HL-60 (cell line): ENCODE measurements at regions not wholly inside any gene's neighbourhood (a gene's known extent, or its start where the extent isn't known, plus 50 kb on each side); places are given as distances from the start of the nearest gene placed in this dataset.

Source experiments
- GABPA ChIP-seq: IDR thresholded peaks from 2 replicates; pipeline ENCODE4 v1.6.1; 2012; ENCODE audit warnings: low read depth
- POLR2AphosphoS5 ChIP-seq: IDR thresholded peaks from 2 replicates; pipeline ENCODE4 v1.6.1; 2012; ENCODE audit warnings: low read depth
- TF ChIP-seq, protein P1 (sequence below): IDR thresholded peaks from one replicate; pipeline ENCODE4 v1.5.1; 2011; ENCODE audit warnings: low read length, control low read depth, inconsistent platforms; ENCODE audit not compliant: insufficient read depth
- TF ChIP-seq, protein P2 (sequence below): IDR thresholded peaks from 2 replicates; pipeline ENCODE4 v1.6.1; 2012; ENCODE audit warnings: low read depth; ENCODE audit not compliant: insufficient replicate concordance

DNA sequence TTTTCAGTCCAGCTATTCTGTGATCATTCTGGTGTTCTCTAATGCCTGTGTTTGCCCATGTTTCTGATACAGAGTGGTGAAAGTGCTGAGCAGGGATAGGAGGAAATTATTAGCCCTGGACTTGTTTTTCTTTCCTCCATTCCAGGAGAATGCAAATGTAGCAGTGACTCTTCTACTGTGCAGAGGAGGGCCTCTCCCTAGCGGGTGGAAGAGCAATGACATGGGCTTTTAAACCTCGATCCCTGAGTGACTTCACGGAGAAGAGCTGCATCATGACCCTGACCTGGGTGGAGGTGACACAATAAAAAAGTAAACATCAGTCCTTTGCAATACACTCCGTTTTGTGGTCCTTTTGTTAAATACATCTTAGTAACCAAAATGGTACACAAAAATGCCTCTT is 68.0 kb upstream of the NETO1 start:
- TF ChIP-seq, protein P1, sequence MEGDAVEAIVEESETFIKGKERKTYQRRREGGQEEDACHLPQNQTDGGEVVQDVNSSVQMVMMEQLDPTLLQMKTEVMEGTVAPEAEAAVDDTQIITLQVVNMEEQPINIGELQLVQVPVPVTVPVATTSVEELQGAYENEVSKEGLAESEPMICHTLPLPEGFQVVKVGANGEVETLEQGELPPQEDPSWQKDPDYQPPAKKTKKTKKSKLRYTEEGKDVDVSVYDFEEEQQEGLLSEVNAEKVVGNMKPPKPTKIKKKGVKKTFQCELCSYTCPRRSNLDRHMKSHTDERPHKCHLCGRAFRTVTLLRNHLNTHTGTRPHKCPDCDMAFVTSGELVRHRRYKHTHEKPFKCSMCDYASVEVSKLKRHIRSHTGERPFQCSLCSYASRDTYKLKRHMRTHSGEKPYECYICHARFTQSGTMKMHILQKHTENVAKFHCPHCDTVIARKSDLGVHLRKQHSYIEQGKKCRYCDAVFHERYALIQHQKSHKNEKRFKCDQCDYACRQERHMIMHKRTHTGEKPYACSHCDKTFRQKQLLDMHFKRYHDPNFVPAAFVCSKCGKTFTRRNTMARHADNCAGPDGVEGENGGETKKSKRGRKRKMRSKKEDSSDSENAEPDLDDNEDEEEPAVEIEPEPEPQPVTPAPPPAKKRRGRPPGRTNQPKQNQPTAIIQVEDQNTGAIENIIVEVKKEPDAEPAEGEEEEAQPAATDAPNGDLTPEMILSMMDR, result no peak
- TF ChIP-seq POLR2AphosphoS5, result no peak
- TF ChIP-seq, protein P2, sequence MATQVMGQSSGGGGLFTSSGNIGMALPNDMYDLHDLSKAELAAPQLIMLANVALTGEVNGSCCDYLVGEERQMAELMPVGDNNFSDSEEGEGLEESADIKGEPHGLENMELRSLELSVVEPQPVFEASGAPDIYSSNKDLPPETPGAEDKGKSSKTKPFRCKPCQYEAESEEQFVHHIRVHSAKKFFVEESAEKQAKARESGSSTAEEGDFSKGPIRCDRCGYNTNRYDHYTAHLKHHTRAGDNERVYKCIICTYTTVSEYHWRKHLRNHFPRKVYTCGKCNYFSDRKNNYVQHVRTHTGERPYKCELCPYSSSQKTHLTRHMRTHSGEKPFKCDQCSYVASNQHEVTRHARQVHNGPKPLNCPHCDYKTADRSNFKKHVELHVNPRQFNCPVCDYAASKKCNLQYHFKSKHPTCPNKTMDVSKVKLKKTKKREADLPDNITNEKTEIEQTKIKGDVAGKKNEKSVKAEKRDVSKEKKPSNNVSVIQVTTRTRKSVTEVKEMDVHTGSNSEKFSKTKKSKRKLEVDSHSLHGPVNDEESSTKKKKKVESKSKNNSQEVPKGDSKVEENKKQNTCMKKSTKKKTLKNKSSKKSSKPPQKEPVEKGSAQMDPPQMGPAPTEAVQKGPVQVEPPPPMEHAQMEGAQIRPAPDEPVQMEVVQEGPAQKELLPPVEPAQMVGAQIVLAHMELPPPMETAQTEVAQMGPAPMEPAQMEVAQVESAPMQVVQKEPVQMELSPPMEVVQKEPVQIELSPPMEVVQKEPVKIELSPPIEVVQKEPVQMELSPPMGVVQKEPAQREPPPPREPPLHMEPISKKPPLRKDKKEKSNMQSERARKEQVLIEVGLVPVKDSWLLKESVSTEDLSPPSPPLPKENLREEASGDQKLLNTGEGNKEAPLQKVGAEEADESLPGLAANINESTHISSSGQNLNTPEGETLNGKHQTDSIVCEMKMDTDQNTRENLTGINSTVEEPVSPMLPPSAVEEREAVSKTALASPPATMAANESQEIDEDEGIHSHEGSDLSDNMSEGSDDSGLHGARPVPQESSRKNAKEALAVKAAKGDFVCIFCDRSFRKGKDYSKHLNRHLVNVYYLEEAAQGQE, result no peak
- no peak for TF ChIP-seq GABPA
